CD4-positive, alpha-beta T cell treated with Interleukin-4 for 1 hour (primary cell): ENCODE measurements at regions not wholly inside any gene's neighbourhood (a gene's known extent, or its start where the extent isn't known, plus 50 kb on each side); places are given as distances from the start of the nearest gene placed in this dataset.

Experiments used
- DNase-seq, 2 donors: peaks; one replicate each; pipeline ENCODE4 v3.0.0-alpha.2; 2020 to 2022

- DNase-seq, result no peak
Observed at GRCh38 chr19:30313353-30313750, 58.8 kb upstream of the ZNF536 start.

- DNase-seq, result no peak
Observed at GRCh38 chr19:30314056-30314804, 58.0 kb upstream of the ZNF536 start.

GRCh38 chr19:30314805-30315155 lies 57.4 kb upstream of the ZNF536 start:
- DNase-seq, result no peak

GRCh38 chr19:30315159-30315558 lies 57.0 kb upstream of the ZNF536 start:
- no peak for DNase-seq

- no peak for DNase-seq
Observed at GRCh38 chr19:30316000-30316491, 56.1 kb upstream of the ZNF536 start.

GRCh38 chr19:30316560-30317106 lies 55.6 kb upstream of the ZNF536 start:
- no peak for DNase-seq

- DNase-seq, result no peak
Observed at GRCh38 chr19:30317403-30317802, 54.8 kb upstream of the ZNF536 start.

GRCh38 chr19:30318261-30318660 lies 53.9 kb upstream of the ZNF536 start:
- DNase-seq, result no peak

- no peak for DNase-seq
Observed at GRCh38 chr19:30318936-30319335, 53.2 kb upstream of the ZNF536 start.

- no peak for DNase-seq
Observed at GRCh38 chr19:30319411-30319810, 52.8 kb upstream of the ZNF536 start.

GRCh38 chr19:30319876-30320275 lies 52.3 kb upstream of the ZNF536 start:
- DNase-seq, result no peak

GRCh38 chr19:30320466-30320865 lies 51.7 kb upstream of the ZNF536 start:
- no peak for DNase-seq

GRCh38 chr19:30320916-30321315 lies 51.3 kb upstream of the ZNF536 start:
- DNase-seq, result no peak
